ENCODE measurements at regions not wholly inside any gene's neighbourhood (a gene's known extent, or its start where the extent isn't known, plus 50 kb on each side); places are given as distances from the start of the nearest gene placed in this dataset.

DNA sequence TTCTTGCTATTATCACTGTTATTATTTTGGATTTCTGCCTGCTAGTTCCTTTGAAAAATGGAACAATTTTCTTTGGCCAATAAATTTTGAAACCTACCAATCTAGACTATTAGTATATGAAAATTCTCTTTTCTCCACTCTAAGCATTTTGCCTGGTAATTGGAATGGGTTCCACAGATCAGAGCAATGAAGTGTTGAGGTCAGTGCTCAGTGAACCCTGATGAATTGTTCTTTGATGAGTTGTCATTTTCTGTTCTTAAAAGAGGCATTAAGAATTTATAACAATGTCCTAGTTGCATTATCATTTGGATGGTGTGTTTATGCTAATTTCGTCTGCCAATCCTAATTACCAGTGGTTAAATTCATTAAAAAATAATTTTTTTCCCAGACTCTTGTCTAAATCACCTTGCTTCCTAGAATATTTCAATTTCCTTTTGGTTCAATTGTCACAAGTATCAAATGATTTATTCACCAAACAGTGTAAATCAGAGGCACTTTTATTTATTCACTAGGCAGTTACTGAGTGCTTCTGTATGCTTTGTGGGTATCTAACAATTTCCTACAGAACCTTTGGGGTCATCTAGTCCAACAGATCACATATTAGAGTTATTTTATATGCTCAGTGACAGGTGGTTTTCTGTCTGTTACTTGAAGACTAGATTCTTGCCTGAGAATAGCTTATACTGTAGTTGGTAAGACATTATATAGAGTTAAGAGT, 239.0 kb downstream of the DNAJB9 start:
- TF ChIP-seq, protein P1, sequence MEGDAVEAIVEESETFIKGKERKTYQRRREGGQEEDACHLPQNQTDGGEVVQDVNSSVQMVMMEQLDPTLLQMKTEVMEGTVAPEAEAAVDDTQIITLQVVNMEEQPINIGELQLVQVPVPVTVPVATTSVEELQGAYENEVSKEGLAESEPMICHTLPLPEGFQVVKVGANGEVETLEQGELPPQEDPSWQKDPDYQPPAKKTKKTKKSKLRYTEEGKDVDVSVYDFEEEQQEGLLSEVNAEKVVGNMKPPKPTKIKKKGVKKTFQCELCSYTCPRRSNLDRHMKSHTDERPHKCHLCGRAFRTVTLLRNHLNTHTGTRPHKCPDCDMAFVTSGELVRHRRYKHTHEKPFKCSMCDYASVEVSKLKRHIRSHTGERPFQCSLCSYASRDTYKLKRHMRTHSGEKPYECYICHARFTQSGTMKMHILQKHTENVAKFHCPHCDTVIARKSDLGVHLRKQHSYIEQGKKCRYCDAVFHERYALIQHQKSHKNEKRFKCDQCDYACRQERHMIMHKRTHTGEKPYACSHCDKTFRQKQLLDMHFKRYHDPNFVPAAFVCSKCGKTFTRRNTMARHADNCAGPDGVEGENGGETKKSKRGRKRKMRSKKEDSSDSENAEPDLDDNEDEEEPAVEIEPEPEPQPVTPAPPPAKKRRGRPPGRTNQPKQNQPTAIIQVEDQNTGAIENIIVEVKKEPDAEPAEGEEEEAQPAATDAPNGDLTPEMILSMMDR (IDR thresholded peaks at IDR 0.05) = no peak
- TF ChIP-seq POLR2A (IDR thresholded peaks at IDR 0.05) = no peak
- no peak for TF ChIP-seq EP300 (IDR thresholded peaks at IDR 0.05)
